ENCODE measurements at regions not wholly inside any gene's neighbourhood (a gene's known extent, or its start where the extent isn't known, plus 50 kb on each side); places are given as distances from the start of the nearest gene placed in this dataset.
"Not testable (repeated sequence)": the region's sequence is repeated elsewhere in the genome, so short reads cannot be mapped to it uniquely, and the experiment has no call there.

GRCh38 chr21:16116798-16117197, 387.0 kb downstream of the USP25 start:
- DNase-seq (ENCODE audit: low spot score): no peak

GRCh38 chr21:16117331-16117730, 387.5 kb downstream of the USP25 start:
- DNase-seq (ENCODE audit: low spot score): no peak

GRCh38 chr21:16117851-16118590, 388.2 kb downstream of the USP25 start:
- DNase-seq (ENCODE audit: low spot score): no peak

GRCh38 chr21:16124378-16125138, 394.8 kb downstream of the USP25 start:
- DNase-seq (ENCODE audit: low spot score): no peak

- DNase-seq (ENCODE audit: low spot score): no peak
Measured at GRCh38 chr21:16125274-16125673, 395.5 kb downstream of the USP25 start.

GRCh38 chr21:16132453-16132852, 402.7 kb downstream of the USP25 start:
- not testable (repeated sequence) for DNase-seq (ENCODE audit: low spot score)

GRCh38 chr21:16133248-16133647, 403.5 kb downstream of the USP25 start:
- DNase-seq (ENCODE audit: low spot score): no peak

- DNase-seq (ENCODE audit: low spot score): no peak
Measured at GRCh38 chr21:16134134-16134533, 404.4 kb downstream of the USP25 start.

GRCh38 chr21:16137106-16137505, 407.3 kb downstream of the USP25 start:
- DNase-seq (ENCODE audit: low spot score): no peak

- no peak for DNase-seq (ENCODE audit: low spot score)
Measured at GRCh38 chr21:16145052-16145451, 415.3 kb downstream of the USP25 start.

GRCh38 chr21:16145479-16145878, 415.7 kb downstream of the USP25 start:
- DNase-seq (ENCODE audit: low spot score): no peak

GRCh38 chr21:16154321-16154720, 424.5 kb downstream of the USP25 start:
- no peak for DNase-seq (ENCODE audit: low spot score)

- no peak for DNase-seq (ENCODE audit: low spot score)
Measured at GRCh38 chr21:16154951-16155635, 425.3 kb downstream of the USP25 start.

GRCh38 chr21:16156841-16157489, 427.2 kb downstream of the USP25 start:
- no peak for DNase-seq (ENCODE audit: low spot score)

- DNase-seq (ENCODE audit: low spot score): no peak
Measured at GRCh38 chr21:16159213-16159970, 429.6 kb downstream of the USP25 start.

GRCh38 chr21:16159971-16160350, 430.2 kb downstream of the USP25 start:
- DNase-seq (ENCODE audit: low spot score): no peak

- no peak for DNase-seq (ENCODE audit: low spot score)
Measured at GRCh38 chr21:16162953-16163352, 433.2 kb downstream of the USP25 start.

- DNase-seq (ENCODE audit: low spot score): no peak
Measured at GRCh38 chr21:16169102-16169511, 439.3 kb downstream of the USP25 start.

- no peak for DNase-seq (ENCODE audit: low spot score)
Measured at GRCh38 chr21:16169779-16170178, 440.0 kb downstream of the USP25 start.

GRCh38 chr21:16176570-16176969, 446.8 kb downstream of the USP25 start:
- DNase-seq (ENCODE audit: low spot score): no peak

- DNase-seq (ENCODE audit: low spot score): no peak
Measured at GRCh38 chr21:16177532-16177931, 447.8 kb downstream of the USP25 start.
